HTR-8/SVneo (cell line): ENCODE measurements at regions not wholly inside any gene's neighbourhood (a gene's known extent, or its start where the extent isn't known, plus 50 kb on each side); places are given as distances from the start of the nearest gene placed in this dataset.

ENCODE experiments used
- DNase-seq: peaks from one replicate; pipeline ENCODE4 v3.0.0; 2011; ENCODE audit warnings: low spot score, mixed read lengths; ENCODE audit not compliant: insufficient read length
- FAIRE-seq: peaks from 2 replicates; lab custom pipeline; 2011; peaks lifted over from hg19 to GRCh38; lab: Jason Lieb, UNC

- no peak for DNase-seq
- FAIRE-seq = no peak
These were observed 233.5 kb upstream of the RPL38 start for GRCh38 chr17:73969956-73970355.

GRCh38 chr17:73971127-73971526 lies 232.4 kb upstream of the RPL38 start:
- DNase-seq (no peak), FAIRE-seq (no peak)

GRCh38 chr17:73972056-73972455 lies 231.4 kb upstream of the RPL38 start:
- DNase-seq (no peak), FAIRE-seq (no peak)

GRCh38 chr17:73972901-73973300 lies 230.6 kb upstream of the RPL38 start:
- FAIRE-seq (no peak), DNase-seq (no peak)

- FAIRE-seq = no peak
- DNase-seq = no peak
These were observed 229.7 kb upstream of the RPL38 start for GRCh38 chr17:73973586-73974409.

- no peak for FAIRE-seq
- DNase-seq = no peak
These were observed 228.9 kb upstream of the RPL38 start for GRCh38 chr17:73974536-73974935.

GRCh38 chr17:73976147-73976546 lies 227.3 kb upstream of the RPL38 start:
- FAIRE-seq (no peak), DNase-seq (no peak)

- no peak for DNase-seq
- FAIRE-seq = no peak
These were observed 226.6 kb upstream of the RPL38 start for GRCh38 chr17:73976676-73977521.

- no peak for DNase-seq
- FAIRE-seq = no peak
These were observed 223.0 kb upstream of the RPL38 start for GRCh38 chr17:73980517-73980916.

GRCh38 chr17:73982871-73983270 lies 220.6 kb upstream of the RPL38 start:
- no peak for FAIRE-seq
- no peak for DNase-seq

- no peak for DNase-seq
- FAIRE-seq = no peak
These were observed 219.7 kb upstream of the RPL38 start for GRCh38 chr17:73983621-73984400.

GRCh38 chr17:73984941-73985340 lies 218.5 kb upstream of the RPL38 start:
- FAIRE-seq (no peak), DNase-seq (no peak)

- DNase-seq (no peak), FAIRE-seq (no peak)
These were observed 217.9 kb upstream of the RPL38 start for GRCh38 chr17:73985466-73986015.

GRCh38 chr17:73986641-73987177 lies 216.8 kb upstream of the RPL38 start:
- no peak for FAIRE-seq
- DNase-seq = no peak

- DNase-seq (no peak), FAIRE-seq (no peak)
These were observed 216.1 kb upstream of the RPL38 start for GRCh38 chr17:73987395-73987794.

GRCh38 chr17:73987845-73988509 lies 215.5 kb upstream of the RPL38 start:
- no peak for DNase-seq
- FAIRE-seq = no peak

- FAIRE-seq = no peak
- DNase-seq = no peak
These were observed 213.8 kb upstream of the RPL38 start for GRCh38 chr17:73989671-73990070.

GRCh38 chr17:73990290-73990689 lies 213.2 kb upstream of the RPL38 start:
- DNase-seq (no peak), FAIRE-seq (no peak)

- DNase-seq (no peak), FAIRE-seq (no peak)
These were observed 212.2 kb upstream of the RPL38 start for GRCh38 chr17:73991260-73991659.

GRCh38 chr17:73994946-73995345 lies 208.5 kb upstream of the RPL38 start:
- DNase-seq (no peak), FAIRE-seq (no peak)
